A549 (cell line): ENCODE measurements at regions not wholly inside any gene's neighbourhood (a gene's known extent, or its start where the extent isn't known, plus 50 kb on each side); places are given as distances from the start of the nearest gene placed in this dataset.

Source experiments
- ATAC-seq, 2 experiments: fragments of 200-7000 bp in 1 of 2; fragments of >200 bp in 1 of 2; cut with Nextera tagmentation in 1 of 2; cut with Tn5 transposase in 1 of 2; 3 replicates each; pipeline versions ENCODE4 v1.8.0 to v1.9.1; 2018 to 2020; ENCODE audit warnings: mild to moderate bottlenecking in 1 of 2, moderate library complexity in 1 of 2
- CTCF ChIA-PET: fragments of 300-600 bp; sonication (Branson Sonifier 250); formaldehyde crosslinking; extraction: SDS; loops from one replicate; lab custom pipeline; 2021; ENCODE audit warnings: antibody characterized with exemption, inconsistent platforms; lab: Yijun Ruan, JAX
- POLR2A ChIA-PET: fragments of 350-600 bp; formaldehyde crosslinking; extraction: SDS; loops from one replicate; lab custom pipeline; 2021; ENCODE audit warnings: antibody characterized with exemption, inconsistent platforms; lab: Yijun Ruan, JAX
- DNase-seq, 2 experiments: peaks; one replicate each; pipeline versions ENCODE4 v3.0.0 to v3.0.0-alpha.2; 2011 to 2016; ENCODE audit warnings: low read depth in 1 of 2, low spot score in 1 of 2
- FAIRE-seq: peaks from 2 replicates; lab custom pipeline; 2011; peaks lifted over from hg19 to GRCh38; lab: Jason Lieb, UNC
- H3K27ac ChIP-seq, 2 experiments: fragments of >200 bp; sonication (Bioruptor Twin); formaldehyde crosslinking; 3 replicates each; pipeline ENCODE4 v1.5.1; 2016 to 2017
- H3K4me1 ChIP-seq: fragments of >200 bp; sonication (Bioruptor Twin); formaldehyde crosslinking; 3 replicates; pipeline ENCODE4 v1.6.1; 2016
- H3K4me2 ChIP-seq: fragments of >200 bp; sonication (Bioruptor Twin); formaldehyde crosslinking; 3 replicates; pipeline ENCODE4 v1.6.1; 2016
- H3K4me3 ChIP-seq: fragments of >200 bp; sonication (Bioruptor Twin); formaldehyde crosslinking; 3 replicates; pipeline ENCODE4 v1.5.1; 2016
- H3K9me3 ChIP-seq: fragments of >200 bp; sonication (Bioruptor Twin); formaldehyde crosslinking; 3 replicates; pipeline ENCODE4 v1.6.1; 2016
- CEBPB ChIP-seq, 2 experiments: fragments of >200 bp in 1 of 2; sonication (Bioruptor Twin) in 1 of 2; formaldehyde crosslinking in 1 of 2; IDR thresholded peaks; 2 replicates each; pipeline ENCODE4 v1.6.1; 2012 to 2016
- CHD4 ChIP-seq: fragments of 200-600 bp; sonication (generic); IDR thresholded peaks from 2 replicates; pipeline ENCODE4 v1.6.1; 2016; ENCODE audit warnings: antibody characterized with exemption, mild to moderate bottlenecking, borderline replicate concordance
- EHF ChIP-seq: fragments of 250-450 bp; sonication (Bioruptor Pico); IDR thresholded peaks from 2 replicates; pipeline ENCODE4 v1.5.0; 2020; ENCODE audit warnings: mild to moderate bottlenecking
- EP300 ChIP-seq, 2 experiments: fragments of >200 bp; sonication (Bioruptor Twin); formaldehyde crosslinking; IDR thresholded peaks; 2 replicates in 1 of 2; 3 replicates in 1 of 2; pipeline ENCODE4 v1.6.1; 2016 to 2017
- ESRRA ChIP-seq: fragments of 150-350 bp; IDR thresholded peaks from 2 replicates; pipeline ENCODE4 v1.6.1; 2014; ENCODE audit warnings: mild to moderate bottlenecking, low read length, borderline replicate concordance
- FOSB ChIP-seq: fragments of 250-450 bp; sonication (Bioruptor Pico); IDR thresholded peaks from 2 replicates; pipeline ENCODE4 v1.5.0; 2020; ENCODE audit warnings: mild to moderate bottlenecking, moderate library complexity
- HDAC2 ChIP-seq: fragments of 200-600 bp; sonication (generic); IDR thresholded peaks from 2 replicates; pipeline ENCODE4 v1.6.1; 2016
- HOXB13 ChIP-seq: fragments of 250-450 bp; sonication (Bioruptor Pico); IDR thresholded peaks from 2 replicates; pipeline ENCODE4 v1.5.0; 2020; ENCODE audit warnings: low read depth, mild to moderate bottlenecking, moderate library complexity
- HOXB5 ChIP-seq: fragments of 250-450 bp; sonication (Bioruptor Pico); IDR thresholded peaks from 2 replicates; pipeline ENCODE4 v1.5.0; 2020; ENCODE audit warnings: mild to moderate bottlenecking, moderate library complexity
- JUNB ChIP-seq: fragments of >200 bp; sonication (Bioruptor Twin); formaldehyde crosslinking; IDR thresholded peaks from 2 replicates; pipeline ENCODE4 v1.6.1; 2016
- KDM5A ChIP-seq: fragments of 200-600 bp; sonication (generic); IDR thresholded peaks from 2 replicates; pipeline ENCODE4 v1.6.1; 2016; ENCODE audit warnings: antibody characterized with exemption, mild to moderate bottlenecking
- MAX ChIP-seq: IDR thresholded peaks from 2 replicates; pipeline ENCODE4 v1.6.1; 2012
- NPAS2 ChIP-seq: fragments of 250-450 bp; sonication (Bioruptor Pico); IDR thresholded peaks from 2 replicates; pipeline ENCODE4 v1.8.0; 2022; ENCODE audit warnings: mild to moderate bottlenecking, moderate library complexity, borderline replicate concordance
- PHF8 ChIP-seq: fragments of 200-600 bp; sonication (generic); IDR thresholded peaks from 2 replicates; pipeline ENCODE4 v1.6.1; 2016; ENCODE audit warnings: low read depth, mild to moderate bottlenecking, antibody characterized with exemption, moderate library complexity, borderline replicate concordance
- POLR2A ChIP-seq: IDR thresholded peaks from 2 replicates; pipeline ENCODE4 v1.6.1; 2012; ENCODE audit warnings: mild to moderate bottlenecking, low read length
- POLR2AphosphoS2 ChIP-seq: conservative IDR thresholded peaks from 2 replicates; pipeline ENCODE4 v1.6.1; 2012; ENCODE audit warnings: low read length, improper control_type of control experiment, inconsistent platforms
- RAD21 ChIP-seq, 2 experiments: fragments of >200 bp in 1 of 2; sonication (Bioruptor Twin) in 1 of 2; formaldehyde crosslinking in 1 of 2; IDR thresholded peaks in 1 of 2; conservative IDR thresholded peaks in 1 of 2; 2 replicates in 1 of 2; 3 replicates in 1 of 2; pipeline ENCODE4 v1.6.1; 2012 to 2018; ENCODE audit warnings: inconsistent platforms in 1 of 2
- RARB ChIP-seq: fragments of 250-450 bp; sonication (Bioruptor Pico); IDR thresholded peaks from 2 replicates; pipeline ENCODE4 v1.8.0; 2021; ENCODE audit warnings: mild to moderate bottlenecking, moderate library complexity
- RCOR1 ChIP-seq: fragments of 150-350 bp; IDR thresholded peaks from 2 replicates; pipeline ENCODE4 v1.6.1; 2014; ENCODE audit warnings: antibody characterized with exemption, low read length, low read depth
- REST ChIP-seq: fragments of 200-600 bp; sonication (generic); IDR thresholded peaks from 2 replicates; pipeline ENCODE4 v1.6.1; 2016; ENCODE audit warnings: antibody characterized with exemption, mild to moderate bottlenecking, moderate library complexity
- RNF2 ChIP-seq: fragments of 200-600 bp; sonication (generic); IDR thresholded peaks from 2 replicates; pipeline ENCODE4 v1.6.1; 2016; ENCODE audit warnings: low read depth, mild to moderate bottlenecking, antibody characterized with exemption, moderate library complexity, borderline replicate concordance
- SREBF2 ChIP-seq: fragments of 450-650 bp; IDR thresholded peaks from 2 replicates; pipeline ENCODE4 v1.6.1; 2014; ENCODE audit warnings: mild to moderate bottlenecking, moderate library complexity
- TFCP2L1 ChIP-seq: fragments of 250-450 bp; sonication (Bioruptor Pico); IDR thresholded peaks from 2 replicates; pipeline ENCODE4 v1.5.0; 2021; ENCODE audit warnings: mild to moderate bottlenecking
- USF2 ChIP-seq: fragments of 450-650 bp; IDR thresholded peaks from 2 replicates; pipeline ENCODE4 v1.6.1; 2014; ENCODE audit warnings: antibody characterized with exemption
- ZC3H11A ChIP-seq: fragments of 450-650 bp; IDR thresholded peaks from 2 replicates; pipeline ENCODE4 v1.6.1; 2014; ENCODE audit warnings: antibody characterized with exemption, mild to moderate bottlenecking
- WGBS: methylation state at CpG from one replicate; pipeline ENCODE4 v1.1.6; 2017; ENCODE audit errors: missing lambda C conversion rate; 5-methylcytosine and 5-hydroxymethylcytosine counted together
- TF ChIP-seq, protein P1 (sequence below): fragments of 250-450 bp; sonication (Bioruptor Pico); IDR thresholded peaks from 2 replicates; pipeline ENCODE4 v1.5.0; 2020; ENCODE audit warnings: low read depth, mild to moderate bottlenecking, moderate library complexity
- TF ChIP-seq, protein P2 (sequence below): fragments of 250-450 bp; sonication (Bioruptor Pico); IDR thresholded peaks from 2 replicates; pipeline ENCODE4 v1.5.0; 2021; ENCODE audit warnings: mild to moderate bottlenecking, moderate library complexity, borderline replicate concordance

- no peak for TF ChIP-seq TFCP2L1 (CRISPR knock-in tag)
- TF ChIP-seq CHD4, result no peak
- TF ChIP-seq RNF2, result no peak
- TF ChIP-seq RCOR1, result no peak
- no peak for TF ChIP-seq KDM5A
- TF ChIP-seq HOXB13 (CRISPR knock-in tag), result no peak
- no peak for TF ChIP-seq CEBPB (IDR thresholded peaks at IDR 0.05)
These were observed 651.0 kb upstream of the B3GAT1 start (continued) for GRCh38 chr11:135062994-135063393.

DNA sequence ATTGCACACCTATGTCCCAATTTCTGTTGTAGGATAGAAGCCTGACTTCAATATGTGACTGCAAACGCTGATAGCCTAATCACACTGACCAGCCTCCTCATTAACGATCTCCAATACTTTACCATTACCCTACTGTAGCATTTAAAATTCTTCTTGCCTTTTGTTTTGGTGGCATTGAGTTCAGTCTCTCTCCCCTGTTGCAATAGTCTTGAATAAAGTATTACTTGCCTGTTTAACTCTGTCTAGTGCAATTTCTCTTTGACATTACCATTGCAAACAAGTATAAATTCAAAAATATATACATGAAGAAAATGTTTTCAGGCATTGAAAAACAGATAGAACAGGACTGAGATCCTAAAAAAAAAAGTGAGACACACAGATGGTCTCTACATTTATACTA lies 649.1 kb upstream of the B3GAT1 start:
- ChIA-PET CTCF (no interaction called here), POLR2A (no interaction called here)
- Histone ChIP-seq H3K27ac (no peak overlapping the region), H3K4me3 (no peak overlapping the region), H3K4me1 (no peaks in the 10 kb centered on the region), H3K9me3 (no peaks in the 10 kb centered on the region), H3K4me2 (no peak overlapping the region)
- TF ChIP-seq EHF (no peak), TFCP2L1 (CRISPR knock-in tag) (no peak), ESRRA (no peak), REST (no peak)
- TF ChIP-seq, protein P1, sequence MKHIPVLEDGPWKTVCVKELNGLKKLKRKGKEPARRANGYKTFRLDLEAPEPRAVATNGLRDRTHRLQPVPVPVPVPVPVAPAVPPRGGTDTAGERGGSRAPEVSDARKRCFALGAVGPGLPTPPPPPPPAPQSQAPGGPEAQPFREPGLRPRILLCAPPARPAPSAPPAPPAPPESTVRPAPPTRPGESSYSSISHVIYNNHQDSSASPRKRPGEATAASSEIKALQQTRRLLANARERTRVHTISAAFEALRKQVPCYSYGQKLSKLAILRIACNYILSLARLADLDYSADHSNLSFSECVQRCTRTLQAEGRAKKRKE (CRISPR knock-in tag), result no peak
- DNase-seq (no peak), ATAC-seq (no peak), FAIRE-seq (no peak)
- 0% methylated on average over 2 of the region's 2 CpGs for WGBS

GRCh38 chr11:135046986-135047385 lies 634.9 kb upstream of the B3GAT1 start:
- Histone ChIP-seq H3K27ac (no peak overlapping the region), H3K4me2 (no peak overlapping the region), H3K4me1 (no peaks in the 10 kb centered on the region), H3K9me3 (no peaks in the 10 kb centered on the region), H3K4me3 (no peak overlapping the region)
- POLR2A ChIA-PET, result no interaction called here
- WGBS, result 23% methylated on average over 4 of the region's 13 CpGs
- TF ChIP-seq USF2 (no peak), PHF8 (no peak), MAX (no peak), RNF2 (no peak), NPAS2 (no peak), FOSB (CRISPR knock-in tag) (no peak)
- CTCF ChIA-PET, result no interaction called here
- ATAC-seq (no peak), DNase-seq (no peak), FAIRE-seq (no peak)

DNA sequence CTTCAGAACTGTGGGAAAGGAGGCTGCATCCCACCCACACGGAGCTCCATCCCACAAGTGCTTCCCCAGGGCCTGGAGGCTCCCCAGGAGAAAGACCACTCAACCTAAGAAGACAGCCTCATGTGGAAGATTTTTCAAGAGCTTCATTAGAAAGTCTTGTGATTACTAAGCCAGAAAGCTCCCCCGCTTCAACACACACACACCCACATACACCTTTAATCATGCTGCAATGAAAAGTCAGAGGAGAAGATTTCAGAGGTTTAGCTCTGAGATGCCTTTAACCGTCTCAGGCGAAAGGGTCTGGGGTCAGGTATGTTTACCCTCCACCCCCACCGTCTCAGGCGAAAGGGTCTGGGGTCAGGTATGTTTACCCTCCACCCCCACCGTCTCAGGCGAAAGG lies 634.5 kb upstream of the B3GAT1 start:
- CTCF ChIA-PET, result no interaction called here
- no peak overlapping the region for H3K27ac ChIP-seq
- ATAC-seq (no peak), DNase-seq (no peak), FAIRE-seq (no peak)
- H3K4me1 ChIP-seq, result no peaks in the 10 kb centered on the region
- POLR2A ChIA-PET, result no interaction called here
- H3K4me3 ChIP-seq, result no peak overlapping the region
- WGBS, result 57% methylated on average over 5 of the region's 8 CpGs
- no peaks in the 10 kb centered on the region for H3K9me3 ChIP-seq
- H3K4me2 ChIP-seq, result no peak overlapping the region
- TF ChIP-seq USF2 (no peak), HDAC2 (no peak), POLR2A (no peak), HOXB5 (CRISPR knock-in tag) (no peak), RARB (CRISPR knock-in tag) (no peak), RCOR1 (no peak), SREBF2 (no peak), EP300 (IDR thresholded peaks at IDR 0.05) (no peak), NPAS2 (no peak), POLR2AphosphoS2 (no peak), JUNB (no peak), RAD21 (conservative IDR thresholded peaks at IDR 0.05 in 1 of 2, IDR thresholded peaks at IDR 0.05 in 1 of 2) (no peak), ZC3H11A (no peak)
- TF ChIP-seq, protein P2, sequence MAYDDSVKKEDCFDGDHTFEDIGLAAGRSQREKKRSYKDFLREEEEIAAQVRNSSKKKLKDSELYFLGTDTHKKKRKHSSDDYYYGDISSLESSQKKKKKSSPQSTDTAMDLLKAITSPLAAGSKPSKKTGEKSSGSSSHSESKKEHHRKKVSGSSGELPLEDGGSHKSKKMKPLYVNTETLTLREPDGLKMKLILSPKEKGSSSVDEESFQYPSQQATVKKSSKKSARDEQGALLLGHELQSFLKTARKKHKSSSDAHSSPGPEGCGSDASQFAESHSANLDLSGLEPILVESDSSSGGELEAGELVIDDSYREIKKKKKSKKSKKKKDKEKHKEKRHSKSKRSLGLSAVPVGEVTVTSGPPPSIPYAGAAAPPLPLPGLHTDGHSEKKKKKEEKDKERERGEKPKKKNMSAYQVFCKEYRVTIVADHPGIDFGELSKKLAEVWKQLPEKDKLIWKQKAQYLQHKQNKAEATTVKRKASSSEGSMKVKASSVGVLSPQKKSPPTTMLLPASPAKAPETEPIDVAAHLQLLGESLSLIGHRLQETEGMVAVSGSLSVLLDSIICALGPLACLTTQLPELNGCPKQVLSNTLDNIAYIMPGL, result no peak
